SK-N-SH treated with all-trans-retinoic acid at 6 μM for 48 hours (cell line): ENCODE measurements at regions not wholly inside any gene's neighbourhood (a gene's known extent, or its start where the extent isn't known, plus 50 kb on each side); places are given as distances from the start of the nearest gene placed in this dataset.
"Not testable (repeated sequence)": the region's sequence is repeated elsewhere in the genome, so short reads cannot be mapped to it uniquely, and the experiment has no call there.

Experiments
- ARNTL ChIP-seq: fragments of 450-650 bp; formaldehyde crosslinking; IDR thresholded peaks from 2 replicates; pipeline ENCODE4 v1.5.0; 2020; ENCODE audit warnings: low read depth, mild to moderate bottlenecking, moderate library complexity, borderline replicate concordance
- CSRNP3 ChIP-seq: fragments of 250-450 bp; sonication (Bioruptor Pico); IDR thresholded peaks from 2 replicates; pipeline ENCODE4 v1.5.1; 2021; ENCODE audit warnings: mild to moderate bottlenecking, moderate library complexity
- ISL1 ChIP-seq: fragments of 250-450 bp; sonication (Bioruptor Pico); IDR thresholded peaks from 2 replicates; pipeline ENCODE4 v2.1.2; 2022; ENCODE audit warnings: mild to moderate bottlenecking, moderate library complexity
- PATZ1 ChIP-seq: fragments of 250-450 bp; sonication (Bioruptor Pico); IDR thresholded peaks from 2 replicates; pipeline ENCODE4 v1.8.0; 2020; ENCODE audit warnings: mild to moderate bottlenecking, moderate library complexity, borderline replicate concordance
- ZFP30 ChIP-seq: fragments of 450-650 bp; formaldehyde crosslinking; IDR thresholded peaks from 2 replicates; pipeline ENCODE4 v1.5.0; 2022; ENCODE audit warnings: mild to moderate bottlenecking, moderate library complexity
- ZNF70 ChIP-seq: fragments of 450-650 bp; formaldehyde crosslinking; IDR thresholded peaks from 2 replicates; pipeline ENCODE4 v1.5.0; 2020; ENCODE audit warnings: mild to moderate bottlenecking, moderate library complexity

- TF ChIP-seq ZNF70; CSRNP3; ARNTL; ZFP30 (CRISPR knock-in tag); ISL1 (CRISPR knock-in tag); PATZ1 (CRISPR knock-in tag): not testable (repeated sequence)
These were observed 151.3 kb upstream of the LRIG1 start for GRCh38 chr3:66652100-66652499.
